PC-9 (cell line): ENCODE measurements at regions not wholly inside any gene's neighbourhood (a gene's known extent, or its start where the extent isn't known, plus 50 kb on each side); places are given as distances from the start of the nearest gene placed in this dataset.

Experiments used
- BruUV-seq: library from RNA; stranded (reverse); fragments of 400-500 nt; replicated peaks from 2 replicates; lab custom pipeline; 2021; lab: Mats Ljungman, UMichigan
- CTCF ChIA-PET: fragments of 300-600 bp; sonication (Branson Sonifier 250); formaldehyde crosslinking; loops from one replicate; lab custom pipeline; 2022; ENCODE audit warnings: antibody characterized with exemption; lab: Charles Lee
- POLR2A ChIA-PET: fragments of 300-600 bp; sonication (Branson Sonifier 250); formaldehyde crosslinking; loops from one replicate; lab custom pipeline; 2022; ENCODE audit warnings: antibody characterized with exemption; ENCODE audit not compliant: unreplicated experiment; lab: Charles Lee
- DNase-seq, 2 experiments: peaks; one replicate each; pipeline versions ENCODE4 v3.0.0 to v3.0.0-alpha.2; 2015 to 2022; ENCODE audit warnings: mixed read lengths in 1 of 2
- H2AFZ ChIP-seq: fragments of 200-600 bp; sonication (generic); 2 replicates; pipeline ENCODE4 v1.8.1; 2017; ENCODE audit warnings: antibody characterized with exemption
- H3F3A ChIP-seq: fragments of 200-600 bp; sonication (generic); 2 replicates; pipeline ENCODE4 v1.8.1; 2017; ENCODE audit warnings: antibody characterized with exemption, mild to moderate bottlenecking, low read depth; ENCODE audit not compliant: insufficient read depth
- H3K27ac ChIP-seq: fragments of 200-600 bp; sonication (generic); 2 replicates; pipeline ENCODE4 v1.6.1; 2016; ENCODE audit warnings: mixed run types
- H3K27me3 ChIP-seq: fragments of 200-600 bp; sonication (generic); 2 replicates; pipeline ENCODE4 v1.6.1; 2016; ENCODE audit warnings: low read depth, mixed run types; ENCODE audit not compliant: insufficient read depth
- H3K36me3 ChIP-seq: fragments of 200-600 bp; sonication (generic); 2 replicates; pipeline ENCODE4 v1.6.1; 2016; ENCODE audit warnings: low read depth, mixed run types
- H3K4me1 ChIP-seq: fragments of 200-600 bp; sonication (generic); replicated peaks from 2 replicates; pipeline ENCODE4 v1.6.1; 2016; ENCODE audit warnings: mixed run types; ENCODE audit not compliant: insufficient read depth
- H3K4me2 ChIP-seq: fragments of 200-600 bp; sonication (generic); 2 replicates; pipeline ENCODE4 v1.6.1; 2017; ENCODE audit warnings: mixed run types
- H3K4me3 ChIP-seq: fragments of 200-600 bp; sonication (generic); 2 replicates; pipeline ENCODE4 v1.6.1; 2016; ENCODE audit warnings: mixed run types
- H3K79me2 ChIP-seq: fragments of 200-600 bp; sonication (generic); 2 replicates; pipeline ENCODE4 v1.6.1; 2017; ENCODE audit warnings: low read depth, mixed run types
- H3K9me2 ChIP-seq: fragments of 200-600 bp; sonication (generic); 2 replicates; pipeline ENCODE4 v1.8.1; 2017; ENCODE audit warnings: mild to moderate bottlenecking; ENCODE audit not compliant: insufficient read depth
- H3K9me3 ChIP-seq: fragments of 200-600 bp; sonication (generic); 2 replicates; pipeline ENCODE4 v1.8.1; 2016; ENCODE audit warnings: low read depth; ENCODE audit not compliant: insufficient read depth
- H4K20me1 ChIP-seq: fragments of 200-600 bp; sonication (generic); 2 replicates; pipeline ENCODE4 v1.8.1; 2017; ENCODE audit not compliant: insufficient read depth
- CTCF ChIP-seq: fragments of 200-600 bp; sonication (generic); conservative IDR thresholded peaks from 2 replicates; pipeline ENCODE4 v1.6.1; 2017; ENCODE audit warnings: mixed run types, antibody characterized with exemption, mild to moderate bottlenecking, moderate library complexity
- EZH2 ChIP-seq: fragments of 200-600 bp; sonication (generic); IDR thresholded peaks from 2 replicates; pipeline ENCODE4 v1.8.0; 2017; ENCODE audit warnings: antibody characterized with exemption, low read depth
- intact Hi-C: fragments of 100-400 bp; cut with micrococcal nuclease; formaldehyde crosslinking; loops from one replicate; pipeline ENCODE4 v1.10.0; 2022; ENCODE audit not compliant: unreplicated experiment

- H3K9me2 ChIP-seq: no peaks in the 10 kb centered on the region
- peaks cover 19% of the 10 kb centered on the region for H3K4me1 ChIP-seq
- H3K4me3 ChIP-seq: no peak overlapping the region
- no peak overlapping the region for H2AFZ ChIP-seq
- H3K79me2 ChIP-seq: no peaks in the 10 kb centered on the region
- H3K27ac ChIP-seq: no peak overlapping the region
- H3K4me2 ChIP-seq: no peak overlapping the region
- peaks cover 13% of the 10 kb centered on the region for H3K9me3 ChIP-seq
- H3K27me3 ChIP-seq: no peaks in the 10 kb centered on the region; the same call in 1 of the 2 replicates
- no peak for TF ChIP-seq CTCF
- H3F3A ChIP-seq: peaks cover 6% of the 10 kb centered on the region; the same call in 1 of the 2 replicates
- BruUV-seq: no TSS peak
- H3K36me3 ChIP-seq: no peaks in the 10 kb centered on the region
- no peak for DNase-seq
- intact Hi-C loops: no loop called here
- CTCF ChIA-PET: interaction anchor here (0.5 kb wide), 1 partner anchor 344 kb away, joined by 3 read pairs; no protein-coding TSS in a partner anchor
- H4K20me1 ChIP-seq: no peaks in the 10 kb centered on the region
- POLR2A ChIA-PET: no interaction called here
Observed at GRCh38 chr20:1820138-1821079, 74.8 kb upstream of the SIRPA start.

- Histone ChIP-seq H3K4me1 (peaks cover 10% of the 10 kb centered on the region), H3K4me2 (no peak overlapping the region), H2AFZ (no peak overlapping the region), H3K79me2 (no peaks in the 10 kb centered on the region), H3K36me3 (no peaks in the 10 kb centered on the region), H3K9me3 (peaks cover 13% of the 10 kb centered on the region), H3K9me2 (no peaks in the 10 kb centered on the region), H3K4me3 (no peak overlapping the region), H4K20me1 (no peaks in the 10 kb centered on the region), H3F3A (0 out of 2 replicates have a peak, but pooled peaks cover 3% of the 10 kb centered on the region), H3K27ac (no peak overlapping the region), H3K27me3 (no peaks in the 10 kb centered on the region; the same call in 1 of the 2 replicates)
- TF ChIP-seq EZH2 (no peak), CTCF (no peak)
- POLR2A ChIA-PET: no interaction called here
- BruUV-seq: no TSS peak
- intact Hi-C loops: no loop called here
- CTCF ChIA-PET: interaction anchor here (0.5 kb wide), 1 partner anchor 343 kb away, joined by 3 read pairs; no protein-coding TSS in a partner anchor
- DNase-seq: no peak
Observed at GRCh38 chr20:1819311-1820137, 75.7 kb upstream of the SIRPA start.

- Histone ChIP-seq H3K4me2 (no peak overlapping the region), H4K20me1 (no peaks in the 10 kb centered on the region), H3K9me2 (no peaks in the 10 kb centered on the region), H3K27ac (no peak overlapping the region), H3K27me3 (no peaks in the 10 kb centered on the region; the same call in 1 of the 2 replicates), H2AFZ (no peak overlapping the region), H3K4me1 (peaks cover 10% of the 10 kb centered on the region), H3F3A (0 out of 2 replicates have a peak, but pooled peaks cover 3% of the 10 kb centered on the region), H3K9me3 (peaks cover 13% of the 10 kb centered on the region), H3K4me3 (no peak overlapping the region), H3K79me2 (no peaks in the 10 kb centered on the region), H3K36me3 (no peaks in the 10 kb centered on the region)
- ChIA-PET POLR2A (no interaction called here), CTCF (no interaction called here)
- DNase-seq: no peak
- no TSS peak for BruUV-seq
- intact Hi-C loops: no loop called here
- TF ChIP-seq EZH2 (no peak), CTCF (no peak)
Observed at GRCh38 chr20:1818895-1819294, 76.3 kb upstream of the SIRPA start.
